Non-pigmented ciliary epithelial cell (primary cell): ENCODE measurements at regions not wholly inside any gene's neighbourhood (a gene's known extent, or its start where the extent isn't known, plus 50 kb on each side); places are given as distances from the start of the nearest gene placed in this dataset.
"Not testable (repeated sequence)": the region's sequence is repeated elsewhere in the genome, so short reads cannot be mapped to it uniquely, and the experiment has no call there.

ENCODE experiments used
- DNase-seq: peaks from one replicate; pipeline ENCODE4 v3.0.0-alpha.2; 2010; ENCODE audit warnings: low read depth

DNA sequence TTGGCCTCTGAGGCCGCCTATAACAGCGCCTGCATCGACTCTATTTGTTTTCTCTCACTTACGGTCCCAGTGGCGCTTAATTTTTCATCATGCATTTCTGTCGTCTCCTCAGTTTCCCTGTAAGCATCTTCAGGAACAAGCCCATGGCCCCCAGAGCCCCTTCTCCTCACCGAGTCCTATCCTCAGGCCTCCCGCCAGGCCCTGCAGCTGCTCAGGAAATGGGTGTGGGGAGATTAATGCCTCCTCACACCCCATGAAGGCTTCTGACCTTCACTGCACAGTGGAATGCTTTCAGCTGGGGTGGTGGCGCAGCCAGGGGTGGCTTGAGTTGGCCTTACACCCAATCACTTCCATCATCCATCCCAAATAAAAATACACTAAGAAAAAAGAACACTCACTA, 260.4 kb downstream of the FAM43A start:
- DNase-seq, result no peak

DNA sequence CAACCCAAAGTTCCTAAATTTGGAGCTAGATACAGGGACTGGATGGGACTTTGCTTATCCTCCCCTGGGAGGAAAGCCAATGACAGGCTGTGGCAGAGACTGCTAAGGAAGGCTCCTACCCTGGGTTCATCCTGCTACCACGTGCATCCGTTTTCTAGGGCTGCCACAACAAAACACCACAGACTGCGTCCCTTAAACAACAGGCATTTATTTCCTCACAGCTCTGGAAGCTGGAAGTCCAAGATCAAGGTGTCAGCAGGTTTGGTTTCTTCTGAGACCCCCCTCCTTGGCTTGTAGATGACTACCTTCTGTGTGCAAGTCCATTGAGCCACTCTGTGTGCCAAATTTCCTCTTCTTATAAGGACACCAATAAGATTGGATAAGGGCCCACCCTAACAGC, 263.9 kb downstream of the FAM43A start:
- no peak for DNase-seq

DNA sequence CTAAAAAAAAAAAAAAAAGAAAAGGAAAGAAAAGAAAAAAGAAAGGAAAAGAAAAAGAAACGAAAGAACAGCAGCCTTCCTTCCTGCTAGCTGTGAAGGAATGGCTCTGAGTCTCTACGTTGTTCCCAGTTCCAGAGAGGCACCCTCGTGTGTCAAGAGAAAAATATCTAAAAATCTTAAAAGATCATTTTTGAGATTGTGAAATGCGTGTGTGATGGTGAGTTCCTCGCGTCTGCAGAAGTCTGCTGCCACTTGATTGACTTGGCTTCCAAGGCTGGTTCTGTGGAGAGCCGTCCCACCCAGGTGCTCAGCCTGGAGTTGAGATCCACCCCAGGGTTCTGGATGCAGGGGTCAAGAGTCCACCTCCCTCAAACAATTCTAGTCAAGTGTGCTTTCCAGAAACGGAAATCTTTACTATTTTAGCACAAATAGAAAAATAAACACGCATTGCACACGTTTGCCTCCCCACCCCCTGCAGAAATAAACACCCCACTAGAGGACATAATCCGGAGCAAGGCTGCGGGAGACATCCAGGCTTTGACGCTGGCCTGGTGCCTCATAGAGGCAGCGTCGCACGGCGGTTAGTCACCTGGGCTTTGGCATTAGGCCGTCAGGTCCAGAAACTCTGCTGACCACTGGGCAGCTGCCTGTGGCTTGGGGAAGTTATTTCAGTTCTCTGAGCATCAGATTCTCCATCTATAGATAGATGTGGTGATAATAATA, 265.4 kb downstream of the FAM43A start:
- no peak for DNase-seq

DNA sequence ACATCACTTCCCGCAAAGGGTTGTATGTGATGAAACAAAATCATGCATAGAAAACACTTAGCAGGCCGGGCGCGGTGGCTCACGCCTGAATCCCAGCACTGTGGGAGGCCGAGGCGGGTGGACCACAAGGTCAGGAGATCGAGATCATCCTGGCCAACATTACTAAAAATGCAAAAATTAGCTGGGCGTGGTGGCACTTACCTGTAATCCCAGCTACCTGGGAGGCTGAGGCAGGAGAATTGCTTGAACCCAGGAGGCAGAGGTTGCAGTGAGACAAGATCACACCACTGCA, 265.9 kb downstream of the FAM43A start:
- DNase-seq, result not testable (repeated sequence)

DNA sequence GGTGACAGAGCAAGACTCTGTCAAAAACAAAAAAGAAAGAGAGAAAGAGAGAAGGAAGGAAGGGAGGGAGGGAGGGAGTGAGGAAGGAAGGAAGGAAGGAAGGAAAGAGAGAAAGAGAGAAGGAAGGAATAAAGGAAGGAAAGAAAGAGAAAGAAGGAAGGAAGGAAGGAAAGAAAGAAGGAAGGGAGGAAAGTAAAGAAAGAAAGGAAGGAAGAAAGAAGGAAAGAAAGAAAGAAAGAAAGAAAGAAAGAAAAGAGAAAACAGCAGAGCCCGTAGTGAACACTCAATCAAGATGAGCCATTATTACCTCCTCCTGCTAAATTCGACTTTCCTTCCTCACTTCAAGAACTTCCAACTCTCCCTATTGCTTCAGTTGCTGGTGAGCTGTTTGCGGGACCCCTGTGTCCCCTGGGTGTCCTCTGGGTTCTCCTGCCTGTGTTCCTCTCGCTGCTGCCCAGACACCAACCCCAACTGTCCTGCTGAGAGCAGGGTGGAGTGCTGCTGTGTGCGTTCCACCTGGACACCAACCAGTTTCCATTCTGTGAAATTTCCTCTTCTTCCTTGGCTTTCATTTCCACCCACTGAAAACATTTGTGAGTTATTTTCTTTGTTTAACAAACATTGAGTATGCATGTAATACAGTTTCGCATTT, 266.4 kb downstream of the FAM43A start:
- DNase-seq, result no peak

DNA sequence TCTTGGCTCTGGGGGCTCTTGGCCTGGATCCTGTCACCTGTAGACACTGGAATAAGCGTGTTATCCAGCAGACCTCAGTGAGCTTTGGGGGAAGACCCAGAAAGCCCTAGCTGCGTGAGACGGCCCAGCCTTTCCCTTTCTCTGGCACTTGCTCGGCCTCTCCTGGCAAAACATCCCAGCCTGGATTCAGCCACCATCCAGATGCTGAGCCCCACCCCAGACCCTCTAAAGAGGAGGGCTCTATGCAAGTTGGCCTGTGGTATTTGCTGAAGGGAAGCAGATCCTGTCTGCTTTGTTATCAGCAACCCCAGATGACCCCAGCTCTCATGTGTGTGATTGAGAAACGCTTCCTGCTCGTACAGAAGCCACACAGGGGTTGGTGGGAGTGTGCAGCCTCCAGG, 267.2 kb downstream of the FAM43A start:
- no peak for DNase-seq

DNA sequence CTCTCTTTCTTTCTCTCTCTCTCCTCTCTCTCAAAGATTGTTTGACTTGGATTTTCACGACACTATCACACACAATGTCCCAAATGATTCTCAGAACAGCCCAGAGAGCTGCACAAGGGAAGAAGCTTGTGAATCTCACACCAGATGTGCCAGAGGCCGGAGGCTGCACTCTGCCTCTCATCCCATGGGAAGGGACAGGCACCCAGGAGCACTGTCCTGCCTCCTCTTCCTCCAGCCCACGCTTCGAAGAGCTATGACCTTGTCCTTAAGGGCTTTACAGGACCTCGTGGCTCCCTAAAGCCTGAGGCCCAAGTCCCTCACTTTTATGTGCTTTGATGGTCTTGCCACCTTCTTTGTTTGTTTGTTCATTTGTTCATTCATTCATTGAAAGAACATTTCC, 267.6 kb downstream of the FAM43A start:
- no peak for DNase-seq

DNA sequence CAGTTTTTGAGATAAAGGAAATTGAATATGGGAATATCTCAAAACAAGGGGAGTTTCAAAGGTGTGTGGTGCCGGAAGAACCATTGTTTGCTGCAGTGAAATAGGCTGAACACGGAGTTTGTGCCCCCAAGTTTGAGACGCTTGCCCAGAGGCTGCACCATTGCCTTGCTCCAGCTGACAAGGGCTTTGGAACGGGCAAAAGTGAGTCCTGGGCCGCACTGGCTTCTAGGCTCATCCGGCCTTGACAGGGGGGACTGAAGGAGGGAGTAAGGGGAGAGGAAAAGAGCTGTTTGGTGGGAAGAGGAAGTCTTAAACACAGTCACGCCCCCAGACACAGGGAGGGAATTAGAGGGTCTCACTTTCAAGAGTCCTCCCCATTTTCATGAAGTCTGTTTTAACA, 269.9 kb downstream of the FAM43A start:
- no peak for DNase-seq

DNA sequence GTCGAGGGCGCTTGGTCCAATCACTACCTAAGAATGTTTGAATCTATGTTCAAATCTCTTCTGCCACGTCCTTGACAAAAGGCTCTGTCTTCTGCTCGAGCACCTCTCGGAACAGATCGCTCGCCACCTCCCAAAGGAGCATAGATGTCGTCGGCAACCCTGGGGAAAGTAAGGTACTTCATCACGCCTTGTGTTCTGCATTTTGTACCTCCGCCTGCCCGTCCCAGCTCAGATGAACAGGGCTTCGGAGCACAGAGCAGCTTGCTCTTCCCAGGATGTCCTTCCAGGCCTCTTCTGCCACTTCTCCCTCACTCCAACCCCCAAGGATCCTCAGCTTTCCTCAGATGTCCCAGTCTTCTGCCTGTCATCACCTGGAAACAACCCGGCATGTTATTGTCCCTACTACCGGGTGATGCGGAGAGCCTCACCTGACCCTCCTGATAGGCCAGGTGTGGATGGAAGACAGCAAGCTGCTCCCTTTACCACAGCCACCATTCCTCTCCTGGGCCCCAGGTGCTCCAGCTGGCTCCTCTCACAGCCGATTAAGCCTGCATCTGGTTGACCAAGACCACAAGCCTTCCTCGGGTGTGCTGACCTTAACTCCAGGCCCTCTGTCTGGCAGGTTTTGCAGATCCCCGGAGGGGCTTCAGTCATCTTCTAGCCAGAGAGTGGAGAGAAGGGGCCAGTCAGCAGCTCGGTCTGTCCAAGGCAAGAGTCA, 270.5 kb downstream of the FAM43A start:
- no peak for DNase-seq

DNA sequence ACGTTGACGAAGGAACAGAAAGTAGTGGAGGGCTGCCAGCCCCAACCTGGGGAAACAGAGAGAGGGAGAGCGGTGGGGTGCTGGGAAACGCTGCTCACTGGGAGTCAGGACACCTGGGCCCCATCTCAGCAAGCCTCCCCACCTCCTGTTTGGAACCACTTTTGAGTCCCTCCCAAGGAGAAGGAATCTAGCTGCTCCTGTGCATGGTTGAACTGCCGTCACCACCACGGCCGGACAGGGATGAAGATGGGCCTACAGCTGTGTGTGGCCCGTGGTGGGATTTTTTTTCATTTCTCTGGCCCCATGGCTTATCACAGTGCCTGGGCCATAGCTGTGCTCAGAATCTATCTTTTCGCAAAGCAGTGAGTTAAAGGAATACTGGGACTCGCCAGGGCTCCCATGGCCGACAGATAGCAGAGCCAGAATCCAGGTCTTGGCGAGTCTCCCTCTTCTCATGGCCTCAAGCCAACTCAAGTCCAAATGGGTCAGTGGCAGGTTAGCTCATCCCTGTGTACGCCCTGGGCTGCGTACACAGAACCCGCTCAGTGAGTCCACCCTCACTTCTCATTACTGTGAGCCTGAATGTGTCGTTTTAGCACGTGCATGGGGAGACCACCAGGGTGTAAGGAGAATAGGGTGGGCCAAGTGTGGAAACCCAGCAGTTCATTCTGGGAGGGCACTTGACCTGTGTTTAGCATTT, 271.2 kb downstream of the FAM43A start:
- no peak for DNase-seq

DNA sequence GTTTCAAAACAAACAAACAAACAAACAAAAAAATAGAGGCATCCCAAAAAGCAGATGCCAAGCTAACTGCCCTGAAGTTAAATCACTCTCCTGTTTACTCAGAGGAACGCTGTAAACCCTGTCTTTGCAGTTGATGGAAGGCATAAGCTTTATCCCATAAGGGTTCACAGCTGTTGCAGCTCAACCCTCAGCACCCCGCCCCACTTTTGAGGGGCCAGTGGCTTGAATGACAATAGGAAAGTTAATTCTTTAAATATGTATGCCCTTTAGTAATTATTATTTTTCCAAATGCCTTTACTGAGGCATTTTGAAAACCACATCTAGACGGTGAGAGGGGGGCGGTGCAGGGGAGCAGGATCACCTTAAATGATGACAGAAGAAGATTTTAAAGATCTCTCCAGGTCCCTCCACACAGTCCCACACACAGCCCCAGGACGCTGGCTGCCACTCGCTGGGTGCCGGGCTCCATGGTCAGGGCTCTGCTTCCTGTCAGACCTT, 272.1 kb downstream of the FAM43A start:
- DNase-seq, result no peak

DNA sequence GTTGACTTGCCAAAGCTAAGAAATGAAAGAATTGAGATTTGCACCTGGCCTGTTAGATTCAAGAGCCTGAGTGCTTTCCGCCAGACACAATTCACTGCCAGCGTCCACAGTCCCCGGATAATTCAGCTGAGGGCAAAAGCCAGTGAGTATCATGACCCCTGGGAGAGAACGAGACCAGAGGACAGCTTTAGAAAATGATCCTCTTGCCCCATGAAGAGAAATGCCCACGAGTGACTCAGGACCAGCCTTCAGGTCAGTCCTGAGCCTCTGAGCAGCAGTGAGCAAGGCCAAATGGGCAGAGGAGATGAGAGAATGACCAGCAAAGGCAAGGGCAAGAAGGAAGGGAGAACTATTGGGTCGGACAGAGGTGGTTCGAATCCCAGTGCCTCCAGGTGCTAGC, 273.5 kb downstream of the FAM43A start:
- DNase-seq, result no peak

DNA sequence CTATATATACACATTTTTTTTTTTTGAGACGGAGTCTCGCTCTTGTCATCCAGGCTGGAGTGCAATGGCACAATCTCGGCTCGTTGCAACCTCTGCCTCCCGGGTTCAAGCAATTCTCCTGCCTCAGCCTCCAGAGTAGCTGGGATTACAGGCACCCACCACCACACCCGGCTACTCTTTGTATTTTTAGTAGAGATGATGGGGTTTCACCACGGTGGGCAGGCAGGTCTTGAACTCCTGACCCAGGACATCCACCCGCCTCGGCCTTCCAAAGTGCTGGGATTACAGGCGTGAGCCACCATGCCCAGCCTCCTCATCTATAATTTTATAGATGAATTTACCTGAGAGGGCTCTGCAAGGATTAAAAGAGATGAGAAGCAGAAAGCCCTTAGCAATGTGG, 274.0 kb downstream of the FAM43A start:
- not testable (repeated sequence) for DNase-seq

DNA sequence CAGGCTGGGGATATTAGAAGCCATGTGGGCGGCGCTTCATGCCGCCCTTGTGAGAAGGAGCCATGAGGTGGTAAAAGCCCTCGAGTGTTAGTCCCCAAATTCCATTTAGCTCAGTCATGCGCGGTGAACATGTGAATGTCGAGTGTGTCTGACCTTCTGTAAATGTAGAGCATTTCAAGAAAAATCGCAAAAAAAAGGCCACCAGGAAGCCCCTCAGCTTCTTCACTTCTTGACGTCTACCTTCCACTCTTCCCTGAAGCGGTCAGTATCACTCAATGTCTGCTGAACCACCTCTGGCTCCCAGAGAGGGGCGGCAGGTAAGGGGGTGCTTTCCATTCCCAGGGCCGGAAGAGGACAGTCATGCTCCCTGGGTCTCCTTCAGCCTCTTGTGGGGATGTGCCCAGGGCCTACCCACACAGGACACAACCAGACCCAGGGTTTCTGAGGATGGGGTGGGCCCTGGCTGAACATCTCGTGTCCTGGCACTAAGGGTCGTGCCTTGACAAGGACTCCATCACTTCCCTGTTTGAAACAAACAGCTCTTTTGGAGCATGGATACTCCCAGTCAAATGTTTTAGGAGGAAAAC, 274.9 kb downstream of the FAM43A start:
- DNase-seq, result no peak

DNA sequence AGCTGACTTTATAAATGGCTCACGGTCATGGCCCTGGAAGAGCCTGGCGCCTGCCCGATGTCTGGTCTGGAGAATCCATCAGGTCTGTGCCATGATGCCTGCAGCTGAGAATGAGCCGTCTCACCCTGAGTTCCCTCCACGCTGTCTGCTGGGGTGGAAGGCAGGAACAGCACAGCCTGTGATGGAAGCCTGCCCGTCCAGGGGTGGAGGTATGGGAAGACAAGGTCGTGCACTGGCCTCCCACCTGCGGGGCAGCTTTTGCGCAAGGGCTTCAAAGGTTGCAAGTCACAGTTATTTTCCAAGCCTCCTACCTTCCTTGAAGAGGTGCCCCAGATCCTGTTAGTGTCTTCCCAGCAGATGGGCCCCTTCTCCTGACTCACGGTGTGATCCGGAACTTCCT, 275.5 kb downstream of the FAM43A start:
- DNase-seq, result no peak

DNA sequence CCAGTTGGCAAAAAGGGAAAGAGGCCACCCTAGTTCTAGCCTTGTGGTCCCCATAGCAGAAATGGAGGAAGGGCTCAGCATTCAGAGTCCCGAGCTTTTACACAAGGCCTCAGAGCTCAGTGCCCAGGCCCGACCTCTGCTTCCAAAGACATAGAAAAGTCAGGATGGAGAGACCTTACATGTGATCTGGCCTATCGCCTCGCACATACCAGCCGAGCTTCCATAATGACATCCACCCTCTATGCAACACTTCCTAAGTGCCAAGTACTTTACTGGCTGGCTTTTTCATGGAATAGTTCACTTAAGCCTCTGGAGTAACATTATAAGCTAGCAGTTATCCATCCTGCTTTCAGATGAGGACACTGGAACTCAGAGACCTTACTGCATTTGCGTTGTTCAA, 275.9 kb downstream of the FAM43A start:
- DNase-seq, result no peak

DNA sequence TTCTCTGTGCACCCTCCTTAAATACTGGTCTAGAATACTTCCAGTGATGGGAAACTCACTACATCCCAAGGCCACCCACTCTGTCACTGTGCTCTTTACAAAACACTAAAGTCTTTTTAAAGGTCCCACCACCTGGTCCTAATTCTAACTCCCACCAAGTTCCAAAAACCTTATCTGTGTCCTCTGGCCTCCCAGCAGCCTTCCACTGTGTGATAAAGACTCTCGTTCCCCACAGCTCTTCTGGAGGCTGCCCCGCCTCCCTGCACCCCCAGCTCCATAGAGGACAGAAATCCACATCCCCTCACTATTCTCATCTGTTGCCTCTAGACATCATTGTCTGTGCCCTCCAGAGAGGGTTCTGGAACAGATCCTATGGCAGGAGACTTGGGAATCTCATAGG, 276.4 kb downstream of the FAM43A start:
- DNase-seq, result no peak

DNA sequence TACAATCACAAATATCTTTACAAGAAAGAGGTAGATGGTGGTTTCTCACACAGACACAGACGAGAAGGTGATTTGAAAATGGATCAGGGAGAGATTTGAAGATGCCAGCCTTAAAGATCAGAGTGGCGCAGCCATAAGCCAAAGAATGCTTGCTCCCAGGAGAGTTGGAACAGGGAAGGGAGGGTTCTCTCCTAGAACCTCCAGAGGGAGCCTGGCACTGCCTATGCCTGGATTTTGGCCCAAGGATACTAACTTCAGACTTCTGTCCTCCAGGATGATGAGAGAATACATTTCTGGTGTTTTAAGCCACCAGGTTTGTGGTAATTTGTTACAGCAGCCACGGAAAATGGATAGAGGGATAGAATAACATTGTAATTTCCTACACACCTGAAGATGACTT, 279.1 kb downstream of the FAM43A start:
- DNase-seq, result no peak

DNA sequence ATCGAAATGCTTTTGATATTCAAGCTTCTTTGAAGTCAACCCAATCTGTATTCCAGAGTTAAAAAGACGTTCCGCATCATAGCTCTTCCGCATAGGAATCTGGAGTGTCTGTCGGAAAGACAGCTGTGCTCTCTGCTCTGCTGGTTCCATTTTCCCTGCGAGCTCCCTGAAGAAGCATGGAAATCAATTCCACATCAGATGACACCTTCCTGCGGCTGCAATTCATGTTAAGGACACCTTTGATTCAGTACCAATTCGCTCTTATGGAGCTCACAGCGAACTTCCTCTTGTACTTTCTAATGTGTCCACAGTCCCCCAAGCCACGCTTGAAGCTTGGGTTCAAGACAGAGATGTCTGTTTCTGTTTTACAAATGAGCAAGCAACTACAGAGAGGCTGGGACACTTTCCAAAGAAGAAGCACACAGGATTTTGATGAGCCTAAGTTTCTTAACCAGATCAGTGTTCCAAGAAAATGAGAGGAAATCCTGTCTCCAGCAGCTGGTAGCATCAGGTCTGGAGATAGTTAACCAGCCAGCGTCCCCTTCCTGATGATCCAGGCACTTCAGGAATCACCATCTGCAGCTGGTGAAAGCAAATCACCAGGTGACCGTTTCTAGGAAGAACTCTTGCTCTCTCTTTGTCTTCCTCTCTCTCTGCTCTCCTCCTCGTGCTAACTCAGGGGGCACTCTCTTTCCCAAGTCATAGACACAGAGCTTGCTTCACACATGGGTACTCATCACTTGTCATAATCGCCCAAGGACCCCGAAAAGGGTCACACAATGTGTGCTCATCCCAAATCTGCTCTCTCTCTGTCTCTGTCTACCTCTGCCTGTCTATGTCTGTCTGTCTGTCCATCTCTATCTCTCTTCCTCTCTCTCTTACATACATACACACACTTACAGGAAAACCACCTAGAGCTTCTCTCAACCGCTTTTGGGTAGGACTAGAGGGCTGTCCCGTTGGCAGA, 281.8 kb downstream of the FAM43A start:
- DNase-seq, result no peak

DNA sequence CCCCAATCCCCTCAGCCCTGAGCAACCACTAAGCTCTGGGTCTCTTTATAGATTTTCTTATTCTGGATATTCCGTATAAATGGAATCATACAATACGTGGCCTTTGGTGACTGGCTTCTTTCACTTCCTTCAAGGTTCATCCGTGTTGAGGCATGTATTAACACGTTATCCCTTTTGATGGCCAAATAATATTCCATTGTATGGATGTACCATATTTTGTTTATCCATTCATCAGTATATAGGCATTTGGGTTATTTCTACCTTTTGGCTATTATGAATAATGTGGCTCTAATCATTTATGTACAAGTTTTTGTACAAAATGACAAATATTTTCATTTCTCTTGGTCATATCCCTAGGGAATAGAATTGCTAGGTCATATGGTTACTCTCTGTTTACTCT, 284.4 kb downstream of the FAM43A start:
- DNase-seq, result no peak

DNA sequence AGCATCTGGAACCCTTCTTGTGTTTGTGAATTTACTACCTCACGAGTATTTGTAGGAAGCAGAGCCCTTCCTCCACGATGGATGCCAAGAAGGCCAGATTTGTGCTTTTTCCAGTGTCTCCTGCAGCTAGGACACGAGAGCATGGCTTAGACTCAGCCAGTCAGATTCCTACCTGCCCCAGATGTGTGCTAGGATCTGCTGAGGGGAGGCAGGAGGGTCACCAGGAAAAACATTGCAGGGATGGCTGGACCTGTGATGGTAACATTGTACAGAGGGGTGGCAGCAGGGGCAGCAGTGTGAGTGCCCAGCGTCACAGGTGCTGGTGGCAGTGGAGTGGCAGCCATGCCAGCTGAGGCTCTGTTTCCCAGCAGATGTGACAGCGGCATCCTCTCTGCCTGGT, 285.3 kb downstream of the FAM43A start:
- DNase-seq, result no peak
